ENCODE measurements at regions not wholly inside any gene's neighbourhood (a gene's known extent, or its start where the extent isn't known, plus 50 kb on each side); places are given as distances from the start of the nearest gene placed in this dataset.
"Not testable (repeated sequence)": the region's sequence is repeated elsewhere in the genome, so short reads cannot be mapped to it uniquely, and the experiment has no call there.

DNA sequence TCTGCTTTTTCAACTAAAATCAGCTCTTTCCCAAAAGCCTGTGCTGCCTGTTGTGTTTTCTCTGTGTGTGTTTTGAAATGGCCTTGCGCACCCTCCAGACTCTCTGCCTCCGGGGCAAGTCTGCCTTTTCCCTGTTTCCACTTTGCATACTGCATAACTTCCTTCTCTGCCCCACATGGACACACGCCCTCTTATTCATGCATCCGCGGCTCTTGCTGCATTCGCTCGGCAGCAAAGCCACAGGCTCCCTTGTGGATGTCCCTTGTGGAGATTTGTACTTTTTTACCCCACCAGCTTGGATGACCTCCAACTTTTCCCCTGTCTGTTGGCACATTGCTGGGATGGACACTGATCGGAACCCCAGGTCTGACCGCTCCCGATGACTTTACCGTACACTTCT is 147.6 kb downstream of the ADSS2 start:
- Histone ChIP-seq H3K4me3 (ENCODE audit: low read length) (no peak overlapping the region), H3K27me3 (ENCODE audit: control insufficient read depth, insufficient read depth, low read length) (peaks cover 2% of the 10 kb centered on the region; the same call in 1 of the 2 replicates), H3K9me3 (ENCODE audit: control insufficient read depth, insufficient read depth, low read length) (0 out of 2 replicates have a peak, but pooled peaks cover 1% of the 10 kb centered on the region), H3K27ac (ENCODE audit: low read length) (no peak overlapping the region), H3K4me1 (ENCODE audit: control insufficient read depth, insufficient read depth, low read length) (0 out of 2 replicates have a peak, but pooled peaks cover 1% of the 10 kb centered on the region), H3K36me3 (ENCODE audit: control insufficient read depth, insufficient read depth, low read length) (no peaks in the 10 kb centered on the region)
- no peak for DNase-seq (ENCODE audit: low read depth, low spot score)
- no CpG with 5 or more reads among the region's 11 CpGs for WGBS (ENCODE audit: insufficient coverage, insufficient read length)

GRCh38 chr1:244304656-244305055 is 147.1 kb downstream of the ADSS2 start:
- H3K4me3 ChIP-seq (ENCODE audit: low read length): no peak overlapping the region
- peaks cover 2% of the 10 kb centered on the region; the same call in 1 of the 2 replicates for H3K27me3 ChIP-seq (ENCODE audit: control insufficient read depth, insufficient read depth, low read length)
- H3K36me3 ChIP-seq (ENCODE audit: control insufficient read depth, insufficient read depth, low read length): no peaks in the 10 kb centered on the region
- DNase-seq (ENCODE audit: low read depth, low spot score): no peak
- H3K4me1 ChIP-seq (ENCODE audit: control insufficient read depth, insufficient read depth, low read length): no peaks in the 10 kb centered on the region
- 0 out of 2 replicates have a peak, but pooled peaks cover 1% of the 10 kb centered on the region for H3K9me3 ChIP-seq (ENCODE audit: control insufficient read depth, insufficient read depth, low read length)
- WGBS (ENCODE audit: insufficient coverage, insufficient read length): no CpG with 5 or more reads among the region's 3 CpGs
- H3K27ac ChIP-seq (ENCODE audit: low read length): no peak overlapping the region

GRCh38 chr1:244305776-244306341 is 145.8 kb downstream of the ADSS2 start:
- no peak for DNase-seq (ENCODE audit: low read depth, low spot score)
- no peaks in the 10 kb centered on the region for H3K36me3 ChIP-seq (ENCODE audit: control insufficient read depth, insufficient read depth, low read length)
- H3K9me3 ChIP-seq (ENCODE audit: control insufficient read depth, insufficient read depth, low read length): 0 out of 2 replicates have a peak, but pooled peaks cover 1% of the 10 kb centered on the region
- H3K4me1 ChIP-seq (ENCODE audit: control insufficient read depth, insufficient read depth, low read length): no peaks in the 10 kb centered on the region
- no peak overlapping the region for H3K27ac ChIP-seq (ENCODE audit: low read length)
- WGBS (ENCODE audit: insufficient coverage, insufficient read length): no CpG with 5 or more reads among the region's 4 CpGs
- H3K27me3 ChIP-seq (ENCODE audit: control insufficient read depth, insufficient read depth, low read length): peaks cover 2% of the 10 kb centered on the region; the same call in 1 of the 2 replicates
- no peak overlapping the region for H3K4me3 ChIP-seq (ENCODE audit: low read length)

DNA sequence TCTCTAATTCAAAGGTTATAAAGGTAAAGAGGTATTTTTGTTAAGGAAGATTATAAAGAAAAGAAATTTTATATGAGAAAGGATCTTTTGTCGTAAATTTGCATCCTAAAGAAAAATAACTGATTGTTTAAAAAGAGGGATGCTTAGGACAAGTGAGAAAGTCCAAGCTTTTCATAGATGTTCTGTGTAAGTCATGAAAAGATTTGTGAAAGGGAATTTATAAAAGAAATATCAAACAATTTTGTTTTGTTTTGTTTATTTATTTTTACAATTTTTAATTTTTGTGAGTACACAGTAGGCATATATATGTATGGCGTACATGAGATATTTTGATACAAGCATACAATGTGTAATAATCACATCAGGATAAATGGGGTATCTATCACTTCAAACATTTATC is 145.2 kb downstream of the ADSS2 start:
- 100% methylated on average over 1 of the region's 2 CpGs for WGBS (ENCODE audit: insufficient coverage, insufficient read length)
- Histone ChIP-seq H3K9me3 (ENCODE audit: control insufficient read depth, insufficient read depth, low read length) (0 out of 2 replicates have a peak, but pooled peaks cover 1% of the 10 kb centered on the region), H3K36me3 (ENCODE audit: control insufficient read depth, insufficient read depth, low read length) (no peaks in the 10 kb centered on the region), H3K4me1 (ENCODE audit: control insufficient read depth, insufficient read depth, low read length) (no peaks in the 10 kb centered on the region), H3K4me3 (ENCODE audit: low read length) (no peak overlapping the region), H3K27ac (ENCODE audit: low read length) (no peak overlapping the region), H3K27me3 (ENCODE audit: control insufficient read depth, insufficient read depth, low read length) (peaks cover 2% of the 10 kb centered on the region; the same call in 1 of the 2 replicates)
- DNase-seq (ENCODE audit: low read depth, low spot score): no peak

- DNase-seq (ENCODE audit: low read depth, low spot score); H3K9me3 ChIP-seq (ENCODE audit: control insufficient read depth, insufficient read depth, low read length); H3K36me3 ChIP-seq (ENCODE audit: control insufficient read depth, insufficient read depth, low read length); H3K27me3 ChIP-seq (ENCODE audit: control insufficient read depth, insufficient read depth, low read length); H3K4me1 ChIP-seq (ENCODE audit: control insufficient read depth, insufficient read depth, low read length); H3K4me3 ChIP-seq (ENCODE audit: low read length); H3K27ac ChIP-seq (ENCODE audit: low read length): not testable (repeated sequence)
- no CpG with 5 or more reads among the region's 4 CpGs for WGBS (ENCODE audit: insufficient coverage, insufficient read length)
Measured at GRCh38 chr1:244309191-244309590, 142.5 kb downstream of the ADSS2 start.

DNA sequence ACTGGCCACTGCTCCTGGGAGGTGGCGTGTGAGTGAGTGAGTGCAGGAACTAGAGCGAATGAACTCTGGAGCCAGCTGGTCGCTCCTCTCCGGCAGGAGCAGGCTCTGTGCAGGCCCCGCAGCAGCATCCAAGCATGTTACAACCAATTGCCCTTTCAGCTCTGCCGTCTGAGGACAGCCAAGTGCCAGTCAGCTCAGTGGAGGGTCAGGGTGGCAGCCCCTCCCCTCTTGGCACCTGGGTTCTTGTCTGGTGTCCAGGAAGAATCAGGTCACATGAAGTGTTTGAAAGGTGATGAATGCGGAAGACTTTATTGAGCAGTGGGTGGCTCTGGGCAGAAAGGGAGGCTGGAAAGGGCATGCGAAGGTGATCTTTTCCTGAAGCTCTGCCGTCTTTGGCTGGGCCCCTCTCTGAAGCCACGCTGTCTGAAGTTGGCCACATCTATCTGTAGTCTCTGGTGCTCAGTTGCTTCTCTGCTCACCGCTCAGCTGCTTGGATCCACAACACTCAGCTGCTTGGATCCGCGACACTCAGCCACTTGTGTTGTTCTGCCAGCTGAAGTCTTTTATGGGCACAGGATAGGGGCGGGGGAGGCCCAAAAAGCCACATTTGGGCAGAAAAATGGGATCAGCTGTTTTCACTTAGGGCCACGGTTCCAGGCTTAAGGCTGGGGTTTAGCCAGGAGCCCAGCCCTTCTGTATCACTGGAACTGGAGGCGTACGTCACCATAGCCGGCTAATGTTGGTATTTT is 139.8 kb downstream of the ADSS2 start:
- no peak overlapping the region for H3K4me3 ChIP-seq (ENCODE audit: low read length)
- H3K4me1 ChIP-seq (ENCODE audit: control insufficient read depth, insufficient read depth, low read length): no peaks in the 10 kb centered on the region; the same call in 1 of the 2 replicates
- peaks cover 2% of the 10 kb centered on the region; the same call in 1 of the 2 replicates for H3K27me3 ChIP-seq (ENCODE audit: control insufficient read depth, insufficient read depth, low read length)
- no peak overlapping the region for H3K27ac ChIP-seq (ENCODE audit: low read length)
- no peaks in the 10 kb centered on the region for H3K36me3 ChIP-seq (ENCODE audit: control insufficient read depth, insufficient read depth, low read length)
- H3K9me3 ChIP-seq (ENCODE audit: control insufficient read depth, insufficient read depth, low read length): no peaks in the 10 kb centered on the region
- no CpG with 5 or more reads among the region's 18 CpGs for WGBS (ENCODE audit: insufficient coverage, insufficient read length)
- DNase-seq (ENCODE audit: low read depth, low spot score): no peak

- DNase-seq (ENCODE audit: low read depth, low spot score): no peak
- H3K4me1 ChIP-seq (ENCODE audit: control insufficient read depth, insufficient read depth, low read length): no peaks in the 10 kb centered on the region; the same call in 1 of the 2 replicates
Measured at GRCh38 chr1:244313346-244313745, 138.4 kb downstream of the ADSS2 start.

GRCh38 chr1:244314921-244315559 is 136.7 kb downstream of the ADSS2 start:
- DNase-seq (ENCODE audit: low read depth, low spot score): no peak
- Histone ChIP-seq H3K4me3 (ENCODE audit: low read length) (no peak overlapping the region), H3K9me3 (ENCODE audit: control insufficient read depth, insufficient read depth, low read length) (no peaks in the 10 kb centered on the region), H3K27ac (ENCODE audit: low read length) (no peak overlapping the region), H3K36me3 (ENCODE audit: control insufficient read depth, insufficient read depth, low read length) (no peaks in the 10 kb centered on the region), H3K4me1 (ENCODE audit: control insufficient read depth, insufficient read depth, low read length) (no peaks in the 10 kb centered on the region; the same call in 1 of the 2 replicates), H3K27me3 (ENCODE audit: control insufficient read depth, insufficient read depth, low read length) (no peaks in the 10 kb centered on the region)
- WGBS (ENCODE audit: insufficient coverage, insufficient read length): no CpG with 5 or more reads among the region's 8 CpGs

More at GRCh38 chr1:244313346-244313745, 138.4 kb downstream of the ADSS2 start:
- H3K4me3 ChIP-seq (ENCODE audit: low read length): no peak overlapping the region
- H3K27me3 ChIP-seq (ENCODE audit: control insufficient read depth, insufficient read depth, low read length): peaks cover 2% of the 10 kb centered on the region; the same call in 1 of the 2 replicates
- H3K9me3 ChIP-seq (ENCODE audit: control insufficient read depth, insufficient read depth, low read length): no peaks in the 10 kb centered on the region
- no peaks in the 10 kb centered on the region for H3K36me3 ChIP-seq (ENCODE audit: control insufficient read depth, insufficient read depth, low read length)
- H3K27ac ChIP-seq (ENCODE audit: low read length): no peak overlapping the region
- WGBS (ENCODE audit: insufficient coverage, insufficient read length): no CpG with 5 or more reads among the region's 9 CpGs

GRCh38 chr1:244315996-244316395 is 135.7 kb downstream of the ADSS2 start:
- Histone ChIP-seq H3K27ac (ENCODE audit: low read length) (no peak overlapping the region), H3K27me3 (ENCODE audit: control insufficient read depth, insufficient read depth, low read length) (no peaks in the 10 kb centered on the region), H3K4me1 (ENCODE audit: control insufficient read depth, insufficient read depth, low read length) (no peaks in the 10 kb centered on the region; the same call in 1 of the 2 replicates), H3K9me3 (ENCODE audit: control insufficient read depth, insufficient read depth, low read length) (no peaks in the 10 kb centered on the region), H3K4me3 (ENCODE audit: low read length) (no peak overlapping the region), H3K36me3 (ENCODE audit: control insufficient read depth, insufficient read depth, low read length) (no peaks in the 10 kb centered on the region)
- no peak for DNase-seq (ENCODE audit: low read depth, low spot score)
- WGBS (ENCODE audit: insufficient coverage, insufficient read length): no CpG with 5 or more reads among the region's 4 CpGs

DNA sequence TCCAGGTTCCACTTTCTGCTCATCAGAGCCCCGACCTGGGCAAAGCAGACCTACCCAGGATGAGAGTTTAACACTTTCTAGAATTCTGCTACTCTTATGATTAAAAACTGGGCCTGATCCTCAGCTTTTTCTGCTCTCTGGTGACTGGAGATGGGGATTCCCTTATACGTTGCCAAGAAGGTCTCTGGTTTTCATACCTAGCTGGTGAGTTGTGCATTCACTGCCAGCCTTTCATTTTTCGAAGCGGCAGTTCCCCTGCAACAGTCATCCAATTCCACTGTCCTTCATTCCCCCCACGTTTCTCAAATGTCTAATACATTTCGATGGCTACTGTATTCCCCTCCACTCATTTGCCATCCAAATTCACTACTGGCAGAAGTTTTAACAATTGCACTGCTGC is 135.3 kb downstream of the ADSS2 start:
- no peak overlapping the region for H3K27ac ChIP-seq (ENCODE audit: low read length)
- DNase-seq (ENCODE audit: low read depth, low spot score): no peak
- no peaks in the 10 kb centered on the region for H3K27me3 ChIP-seq (ENCODE audit: control insufficient read depth, insufficient read depth, low read length)
- H3K36me3 ChIP-seq (ENCODE audit: control insufficient read depth, insufficient read depth, low read length): no peaks in the 10 kb centered on the region
- H3K9me3 ChIP-seq (ENCODE audit: control insufficient read depth, insufficient read depth, low read length): no peaks in the 10 kb centered on the region
- H3K4me1 ChIP-seq (ENCODE audit: control insufficient read depth, insufficient read depth, low read length): no peaks in the 10 kb centered on the region; the same call in 1 of the 2 replicates
- no peak overlapping the region for H3K4me3 ChIP-seq (ENCODE audit: low read length)
- WGBS (ENCODE audit: insufficient coverage, insufficient read length): no CpG with 5 or more reads among the region's 6 CpGs

Measured in iPS DF 6.9 (cell line).